SU-DHL-6 (cell line): ENCODE measurements at regions not wholly inside any gene's neighbourhood (a gene's known extent, or its start where the extent isn't known, plus 50 kb on each side); places are given as distances from the start of the nearest gene placed in this dataset.

Experiments
- H2AFZ ChIP-seq: fragments of 200-600 bp; sonication (generic); 2 replicates; pipeline ENCODE4 v1.6.1; 2014; ENCODE audit warnings: low read depth, mild to moderate bottlenecking, moderate library complexity, mixed read lengths, antibody characterized with exemption, low read length; ENCODE audit not compliant: severe bottlenecking
- H3F3A ChIP-seq: fragments of 200-600 bp; shearing (Covaris generic); 2 replicates; pipeline ENCODE4 v1.6.0; 2016; ENCODE audit warnings: antibody characterized with exemption, mild to moderate bottlenecking; ENCODE audit not compliant: insufficient read depth
- H3K27ac ChIP-seq: fragments of 200-600 bp; sonication (generic); 2 replicates; pipeline ENCODE4 v1.5.1; 2016; ENCODE audit warnings: low read depth, mild to moderate bottlenecking, low read length, moderate library complexity, mixed read lengths
- H3K27me3 ChIP-seq: fragments of 200-600 bp; sonication (generic), shearing (Covaris generic); 2 replicates; pipeline ENCODE4 v1.6.0; 2014; ENCODE audit warnings: mild to moderate bottlenecking, low read length
- H3K36me3 ChIP-seq: fragments of 200-600 bp; sonication (generic); 2 replicates; pipeline ENCODE4 v1.6.1; 2014; ENCODE audit warnings: mild to moderate bottlenecking, low read length, mixed read lengths
- H3K4me2 ChIP-seq: fragments of 300-600, 200-600 bp; shearing (Covaris generic), sonication (generic); 2 replicates; pipeline ENCODE4 v1.6.0; 2014; ENCODE audit warnings: low read length, low read depth, mild to moderate bottlenecking; ENCODE audit not compliant: poor library complexity, severe bottlenecking
- H3K4me3 ChIP-seq: fragments of 200-600 bp; sonication (generic); 2 replicates; pipeline ENCODE4 v1.5.1; 2014; ENCODE audit warnings: antibody characterized with exemption, low read length, mild to moderate bottlenecking, mixed read lengths; ENCODE audit not compliant: insufficient read depth, poor library complexity, severe bottlenecking
- H3K79me2 ChIP-seq: fragments of 200-600 bp; sonication (generic); 2 replicates; pipeline ENCODE4 v1.6.1; 2014; ENCODE audit warnings: mild to moderate bottlenecking, low read length, moderate library complexity; ENCODE audit not compliant: insufficient read depth
- H3K9ac ChIP-seq: fragments of 200-600 bp; sonication (generic); 2 replicates; pipeline ENCODE4 v1.7.0; 2014; ENCODE audit warnings: mild to moderate bottlenecking, low read length
- H3K9me2 ChIP-seq: fragments of 200-600 bp; sonication (generic); replicated peaks from 2 replicates; pipeline ENCODE4 v1.6.1; 2014; ENCODE audit warnings: low read length; ENCODE audit not compliant: insufficient read depth
- H3K9me3 ChIP-seq: fragments of 200-600 bp; sonication (generic); 2 replicates; pipeline ENCODE4 v1.6.1; 2014; ENCODE audit warnings: low read length, mixed read lengths; ENCODE audit not compliant: insufficient read depth
- H4K20me1 ChIP-seq: fragments of 200-600 bp; sonication (generic); 2 replicates; pipeline ENCODE4 v1.6.1; 2014; ENCODE audit warnings: low read depth, mild to moderate bottlenecking, antibody characterized with exemption, low read length, moderate library complexity, mixed read lengths
- EZH2phosphoT487 ChIP-seq: fragments of 200-600 bp; sonication (generic), shearing (Covaris generic); conservative IDR thresholded peaks from 2 replicates; pipeline ENCODE4 v1.6.1; 2018; ENCODE audit warnings: mild to moderate bottlenecking, antibody characterized with exemption, low read length, moderate library complexity, mixed read lengths
- TF ChIP-seq, protein P1 (sequence below): fragments of 200-600 bp; sonication (generic); IDR thresholded peaks from one replicate; pipeline ENCODE4 v1.5.1; 2017; ENCODE audit warnings: antibody characterized with exemption, mild to moderate bottlenecking, low read length, moderate library complexity; ENCODE audit not compliant: insufficient read depth, poor library complexity, severe bottlenecking

DNA sequence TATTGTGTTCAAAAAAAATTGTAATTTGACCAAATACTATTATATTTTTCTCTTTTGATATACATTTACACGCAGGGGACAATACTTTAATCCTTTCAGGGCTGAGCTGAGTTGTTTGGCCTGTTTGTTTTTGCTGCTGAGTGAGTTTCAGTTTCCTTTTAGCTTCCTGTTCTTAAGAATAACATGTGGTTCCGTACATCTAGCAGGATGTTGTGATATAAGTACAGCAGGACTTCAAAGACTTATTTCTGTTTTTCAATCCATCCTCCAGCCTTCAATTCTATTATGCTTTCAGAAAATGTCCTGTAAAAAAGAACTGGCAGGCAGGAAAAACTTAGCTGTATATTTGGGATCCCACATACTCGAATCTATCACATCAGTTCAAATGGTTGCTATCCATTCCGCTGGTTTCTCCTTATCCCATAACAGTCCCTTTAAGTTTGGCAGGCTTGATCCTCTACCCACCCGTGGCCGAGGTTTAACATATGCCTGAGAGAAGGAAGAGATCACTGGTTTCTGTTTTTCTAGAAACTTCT, 1037.3 kb upstream of the ACO1 start:
- peak overlapping the region; percentile 90 for H2AFZ ChIP-seq
- no peak for TF ChIP-seq EZH2phosphoT487
- TF ChIP-seq, protein P1, sequence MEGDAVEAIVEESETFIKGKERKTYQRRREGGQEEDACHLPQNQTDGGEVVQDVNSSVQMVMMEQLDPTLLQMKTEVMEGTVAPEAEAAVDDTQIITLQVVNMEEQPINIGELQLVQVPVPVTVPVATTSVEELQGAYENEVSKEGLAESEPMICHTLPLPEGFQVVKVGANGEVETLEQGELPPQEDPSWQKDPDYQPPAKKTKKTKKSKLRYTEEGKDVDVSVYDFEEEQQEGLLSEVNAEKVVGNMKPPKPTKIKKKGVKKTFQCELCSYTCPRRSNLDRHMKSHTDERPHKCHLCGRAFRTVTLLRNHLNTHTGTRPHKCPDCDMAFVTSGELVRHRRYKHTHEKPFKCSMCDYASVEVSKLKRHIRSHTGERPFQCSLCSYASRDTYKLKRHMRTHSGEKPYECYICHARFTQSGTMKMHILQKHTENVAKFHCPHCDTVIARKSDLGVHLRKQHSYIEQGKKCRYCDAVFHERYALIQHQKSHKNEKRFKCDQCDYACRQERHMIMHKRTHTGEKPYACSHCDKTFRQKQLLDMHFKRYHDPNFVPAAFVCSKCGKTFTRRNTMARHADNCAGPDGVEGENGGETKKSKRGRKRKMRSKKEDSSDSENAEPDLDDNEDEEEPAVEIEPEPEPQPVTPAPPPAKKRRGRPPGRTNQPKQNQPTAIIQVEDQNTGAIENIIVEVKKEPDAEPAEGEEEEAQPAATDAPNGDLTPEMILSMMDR: no peak
- peak overlapping the region; percentile 22; the same call in 1 of the 2 replicates for H3K9ac ChIP-seq
- H3K36me3 ChIP-seq: no peaks in the 10 kb centered on the region
- peak overlapping the region; percentile 36 for H3K4me3 ChIP-seq
- no peaks in the 10 kb centered on the region for H3F3A ChIP-seq
- no peaks in the 10 kb centered on the region for H3K9me3 ChIP-seq
- H3K27ac ChIP-seq: peak overlapping the region; percentile 39; the same call in 1 of the 2 replicates
- H3K27me3 ChIP-seq: no peaks in the 10 kb centered on the region
- no peaks in the 10 kb centered on the region for H3K79me2 ChIP-seq
- no peaks in the 10 kb centered on the region for H3K9me2 ChIP-seq
- H4K20me1 ChIP-seq: no peaks in the 10 kb centered on the region
- peak overlapping the region; percentile 67 for H3K4me2 ChIP-seq

DNA sequence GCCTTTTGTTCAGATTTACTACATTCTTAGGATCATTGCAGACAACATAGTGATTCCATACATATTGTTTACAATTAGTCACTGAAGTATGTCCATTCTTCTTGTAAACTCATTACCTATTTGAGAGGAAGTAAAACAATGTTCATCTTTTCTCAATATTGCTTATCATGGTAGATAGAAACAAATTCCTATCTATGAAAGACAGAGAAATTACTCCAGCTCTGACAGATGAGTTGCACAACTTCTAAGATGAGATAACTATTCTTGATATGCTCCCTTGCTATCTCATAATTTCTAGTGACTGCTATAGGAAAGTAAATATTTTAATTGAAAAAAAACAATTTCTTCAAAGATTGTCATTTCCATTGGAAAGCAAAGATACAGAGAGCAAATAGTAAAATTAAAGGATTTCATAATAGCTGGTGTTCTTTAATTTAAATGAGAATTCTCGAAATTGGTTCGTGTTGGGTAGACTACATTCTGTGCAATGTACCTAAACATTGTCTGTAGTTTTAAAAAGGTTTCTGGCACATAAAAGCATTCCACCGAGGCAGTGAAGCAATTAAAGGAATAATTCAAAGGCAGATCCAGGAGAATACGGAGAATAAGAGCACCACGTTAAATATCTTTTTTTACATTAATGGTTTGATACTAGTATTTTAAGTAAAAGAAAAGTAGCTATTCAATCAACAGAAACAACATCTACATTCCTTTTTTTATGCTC, 1029.1 kb upstream of the ACO1 start:
- no peak overlapping the region for H3K4me2 ChIP-seq
- no peak overlapping the region for H2AFZ ChIP-seq
- TF ChIP-seq, protein P1: no peak
- TF ChIP-seq EZH2phosphoT487: no peak
- H3K79me2 ChIP-seq: no peaks in the 10 kb centered on the region
- H3K9me2 ChIP-seq: no peaks in the 10 kb centered on the region
- H3K36me3 ChIP-seq: no peaks in the 10 kb centered on the region
- no peaks in the 10 kb centered on the region for H3F3A ChIP-seq
- no peaks in the 10 kb centered on the region for H4K20me1 ChIP-seq
- no peaks in the 10 kb centered on the region for H3K27me3 ChIP-seq
- H3K27ac ChIP-seq: no peak overlapping the region
- H3K4me3 ChIP-seq: no peak overlapping the region
- H3K9ac ChIP-seq: no peak overlapping the region
- no peaks in the 10 kb centered on the region for H3K9me3 ChIP-seq

DNA sequence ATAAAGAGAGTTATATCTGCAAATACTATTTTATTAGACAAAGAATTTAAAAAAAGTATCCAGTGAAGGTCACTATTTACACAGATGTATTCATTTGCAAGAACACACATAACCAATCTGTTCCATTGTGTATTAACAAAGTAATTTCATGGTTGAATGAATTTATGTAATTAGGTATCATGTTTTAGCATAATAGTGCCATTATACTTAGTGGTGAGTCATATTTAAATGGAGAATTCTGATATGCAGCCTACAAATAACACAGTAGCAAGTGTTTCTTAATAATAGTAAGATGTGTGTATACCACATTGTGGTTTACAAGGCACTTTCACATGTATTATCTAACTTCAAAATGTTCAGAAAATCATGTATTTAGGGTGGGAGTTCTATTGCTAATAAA, 1028.5 kb upstream of the ACO1 start:
- Histone ChIP-seq H3K9me3 (no peaks in the 10 kb centered on the region), H3K4me2 (no peak overlapping the region), H2AFZ (no peak overlapping the region), H3K9ac (no peak overlapping the region), H3F3A (no peaks in the 10 kb centered on the region), H3K27ac (no peak overlapping the region), H3K79me2 (no peaks in the 10 kb centered on the region), H3K9me2 (no peaks in the 10 kb centered on the region), H3K27me3 (no peaks in the 10 kb centered on the region), H4K20me1 (no peaks in the 10 kb centered on the region), H3K36me3 (no peaks in the 10 kb centered on the region), H3K4me3 (no peak overlapping the region)
- TF ChIP-seq EZH2phosphoT487: no peak
- TF ChIP-seq, protein P1: no peak
